ENCODE measurements at regions not wholly inside any gene's neighbourhood (a gene's known extent, or its start where the extent isn't known, plus 50 kb on each side); places are given as distances from the start of the nearest gene placed in this dataset.

GRCh38 chr11:38416141-38416540 is 1818.1 kb upstream of the RAG2 start:
- TF ChIP-seq CTCF (IDR thresholded peaks at IDR 0.05) = no peak
- no peak overlapping the region for H3K27ac ChIP-seq
- DNase-seq (ENCODE audit: low spot score) = no peak
- H3K4me3 ChIP-seq = no peak overlapping the region

- no peak for DNase-seq (ENCODE audit: low spot score)
- no peak overlapping the region for H3K4me3 ChIP-seq
- no peak for TF ChIP-seq CTCF (IDR thresholded peaks at IDR 0.05)
- H3K27ac ChIP-seq = no peak overlapping the region
Measured at GRCh38 chr11:38411149-38411548, 1813.1 kb upstream of the RAG2 start.

GRCh38 chr11:38402063-38402462 is 1804.0 kb upstream of the RAG2 start:
- no peak overlapping the region for H3K27ac ChIP-seq
- no peak for DNase-seq (ENCODE audit: low spot score)
- H3K4me3 ChIP-seq = no peak overlapping the region
- no peak for TF ChIP-seq CTCF (IDR thresholded peaks at IDR 0.05)

GRCh38 chr11:38392176-38392575 is 1794.1 kb upstream of the RAG2 start:
- no peak for DNase-seq (ENCODE audit: low spot score)
- Histone ChIP-seq H3K27ac (no peak overlapping the region), H3K4me3 (no peak overlapping the region)
- no peak for TF ChIP-seq CTCF (IDR thresholded peaks at IDR 0.05)

GRCh38 chr11:38384568-38384967 is 1786.5 kb upstream of the RAG2 start:
- no peak overlapping the region for H3K4me3 ChIP-seq
- H3K27ac ChIP-seq = no peak overlapping the region
- TF ChIP-seq CTCF (IDR thresholded peaks at IDR 0.05) = no peak
- DNase-seq (ENCODE audit: low spot score) = no peak

GRCh38 chr11:38365274-38365673 is 1767.2 kb upstream of the RAG2 start:
- TF ChIP-seq CTCF (IDR thresholded peaks at IDR 0.05) = no peak
- DNase-seq (ENCODE audit: low spot score) = no peak
- Histone ChIP-seq H3K27ac (no peak overlapping the region), H3K4me3 (no peak overlapping the region)

GRCh38 chr11:38356255-38356654 is 1758.2 kb upstream of the RAG2 start:
- Histone ChIP-seq H3K27ac (no peak overlapping the region), H3K4me3 (no peak overlapping the region)
- no peak for TF ChIP-seq CTCF (IDR thresholded peaks at IDR 0.05)
- DNase-seq (ENCODE audit: low spot score) = no peak

Data from coronary artery (tissue), 2 donors.